ENCODE measurements at regions not wholly inside any gene's neighbourhood (a gene's known extent, or its start where the extent isn't known, plus 50 kb on each side); places are given as distances from the start of the nearest gene placed in this dataset.

DNA sequence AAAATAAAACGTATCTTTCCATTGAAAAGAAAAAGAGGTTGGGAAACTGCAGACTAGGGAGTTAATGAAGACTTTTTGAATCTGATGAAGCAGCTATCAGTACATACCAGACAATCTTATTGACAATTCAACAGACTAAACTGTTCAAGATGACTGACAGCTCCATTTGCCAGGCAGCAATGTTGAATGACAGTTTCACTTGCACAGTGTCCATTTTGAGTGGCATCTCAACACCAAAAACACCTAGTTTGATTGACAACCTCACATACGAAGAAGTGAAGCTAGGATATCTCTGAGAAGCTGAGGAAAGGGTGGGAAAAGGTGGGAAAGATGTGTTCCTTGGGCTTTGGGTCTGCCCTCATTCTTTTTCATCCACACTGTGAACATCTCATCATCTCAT is 315.0 kb upstream of the SYT4 start:
- TF ChIP-seq, protein P1, sequence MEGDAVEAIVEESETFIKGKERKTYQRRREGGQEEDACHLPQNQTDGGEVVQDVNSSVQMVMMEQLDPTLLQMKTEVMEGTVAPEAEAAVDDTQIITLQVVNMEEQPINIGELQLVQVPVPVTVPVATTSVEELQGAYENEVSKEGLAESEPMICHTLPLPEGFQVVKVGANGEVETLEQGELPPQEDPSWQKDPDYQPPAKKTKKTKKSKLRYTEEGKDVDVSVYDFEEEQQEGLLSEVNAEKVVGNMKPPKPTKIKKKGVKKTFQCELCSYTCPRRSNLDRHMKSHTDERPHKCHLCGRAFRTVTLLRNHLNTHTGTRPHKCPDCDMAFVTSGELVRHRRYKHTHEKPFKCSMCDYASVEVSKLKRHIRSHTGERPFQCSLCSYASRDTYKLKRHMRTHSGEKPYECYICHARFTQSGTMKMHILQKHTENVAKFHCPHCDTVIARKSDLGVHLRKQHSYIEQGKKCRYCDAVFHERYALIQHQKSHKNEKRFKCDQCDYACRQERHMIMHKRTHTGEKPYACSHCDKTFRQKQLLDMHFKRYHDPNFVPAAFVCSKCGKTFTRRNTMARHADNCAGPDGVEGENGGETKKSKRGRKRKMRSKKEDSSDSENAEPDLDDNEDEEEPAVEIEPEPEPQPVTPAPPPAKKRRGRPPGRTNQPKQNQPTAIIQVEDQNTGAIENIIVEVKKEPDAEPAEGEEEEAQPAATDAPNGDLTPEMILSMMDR (IDR thresholded peaks at IDR 0.05) = no peak
- no peak for TF ChIP-seq ZFX (IDR thresholded peaks at IDR 0.05; ENCODE audit: borderline replicate concordance)
